HL-60 (cell line): ENCODE measurements at regions not wholly inside any gene's neighbourhood (a gene's known extent, or its start where the extent isn't known, plus 50 kb on each side); places are given as distances from the start of the nearest gene placed in this dataset.

Source experiments
- DNase-seq, 2 experiments: peaks; one replicate each; pipeline ENCODE4 v3.0.0-alpha.2; 2010 to 2020; ENCODE audit warnings: low read depth in 1 of 2, low spot score in 1 of 2
- H3K27ac ChIP-seq: fragments of 250-450 bp; sonication (Bioruptor Pico); replicated peaks from 2 replicates; pipeline ENCODE4 v1.5.1; 2020; ENCODE audit warnings: mild to moderate bottlenecking, moderate library complexity
- H3K27me3 ChIP-seq: fragments of 250-450 bp; sonication (Bioruptor Pico); 2 replicates; pipeline ENCODE4 v1.5.1; 2021; ENCODE audit warnings: mild to moderate bottlenecking, moderate library complexity; ENCODE audit not compliant: insufficient read depth, poor library complexity, severe bottlenecking
- H3K4me3 ChIP-seq: replicated peaks from 2 replicates; pipeline ENCODE4 v1.5.1; 2011; ENCODE audit warnings: mild to moderate bottlenecking, control low read depth, low read length; ENCODE audit not compliant: insufficient read depth
- CTCF ChIP-seq: IDR thresholded peaks from one replicate; pipeline ENCODE4 v1.5.1; 2011; ENCODE audit warnings: low read length, control low read depth, inconsistent platforms; ENCODE audit not compliant: insufficient read depth
- GABPA ChIP-seq: IDR thresholded peaks from 2 replicates; pipeline ENCODE4 v1.6.1; 2012; ENCODE audit warnings: low read depth
- POLR2AphosphoS5 ChIP-seq: IDR thresholded peaks from 2 replicates; pipeline ENCODE4 v1.6.1; 2012; ENCODE audit warnings: low read depth
- REST ChIP-seq: IDR thresholded peaks from 2 replicates; pipeline ENCODE4 v1.6.1; 2012; ENCODE audit warnings: low read depth; ENCODE audit not compliant: insufficient replicate concordance
- SPI1 ChIP-seq: IDR thresholded peaks from 2 replicates; pipeline ENCODE4 v1.6.1; 2012; ENCODE audit warnings: low read depth, mild to moderate bottlenecking, borderline replicate concordance

GRCh38 chr18:68498185-68498584, 216.7 kb downstream of the TMX3 start:
- no peaks in the 10 kb centered on the region for H3K27me3 ChIP-seq
- no peak overlapping the region for H3K27ac ChIP-seq
- no peak overlapping the region for H3K4me3 ChIP-seq
- no peak for DNase-seq
- no peak for TF ChIP-seq REST
- TF ChIP-seq POLR2AphosphoS5 = no peak

- Histone ChIP-seq H3K27me3 (no peaks in the 10 kb centered on the region), H3K27ac (no peak overlapping the region), H3K4me3 (no peak overlapping the region)
- DNase-seq = no peak
- no peak for TF ChIP-seq GABPA
Measured at GRCh38 chr18:68494802-68495581, 219.9 kb downstream of the TMX3 start.

- no peak for TF ChIP-seq REST
- TF ChIP-seq POLR2AphosphoS5 = no peak
- TF ChIP-seq GABPA = no peak
- no peak for TF ChIP-seq SPI1
- no peak for TF ChIP-seq CTCF
- no peaks in the 10 kb centered on the region for H3K27me3 ChIP-seq
- no peak for DNase-seq
- H3K27ac ChIP-seq = no peak overlapping the region
- no peak overlapping the region for H3K4me3 ChIP-seq
Measured at GRCh38 chr18:68489013-68489792, 225.7 kb downstream of the TMX3 start.

- Histone ChIP-seq H3K4me3 (no peak overlapping the region), H3K27me3 (peaks cover 2% of the 10 kb centered on the region), H3K27ac (no peak overlapping the region)
- no peak for DNase-seq
- TF ChIP-seq CTCF = no peak
- no peak for TF ChIP-seq REST
- no peak for TF ChIP-seq POLR2AphosphoS5
- TF ChIP-seq GABPA = no peak
- no peak for TF ChIP-seq SPI1
Measured at GRCh38 chr18:68484241-68484640, 230.7 kb downstream of the TMX3 start.
